MM.1S (cell line): ENCODE measurements at regions not wholly inside any gene's neighbourhood (a gene's known extent, or its start where the extent isn't known, plus 50 kb on each side); places are given as distances from the start of the nearest gene placed in this dataset.

ENCODE experiments used
- DNase-seq: peaks from one replicate; pipeline ENCODE4 v3.0.0-alpha.2; 2015
- H2AFZ ChIP-seq: fragments of 300-600 bp; sonication (generic); 2 replicates; pipeline ENCODE4 v1.6.0; 2016; ENCODE audit warnings: antibody characterized with exemption, low read length
- H3F3A ChIP-seq: fragments of 300-600 bp; sonication (generic); 2 replicates; pipeline ENCODE4 v1.6.1; 2016; ENCODE audit warnings: mild to moderate bottlenecking, antibody characterized with exemption, low read length, moderate library complexity, mixed read lengths; ENCODE audit not compliant: insufficient read depth
- H3K27ac ChIP-seq: fragments of 300-600 bp; sonication (generic); 2 replicates; pipeline ENCODE4 v1.5.1; 2016; ENCODE audit warnings: mild to moderate bottlenecking, low read length
- H3K27me3 ChIP-seq: fragments of 300-600 bp; sonication (generic); replicated peaks from 2 replicates; pipeline ENCODE4 v1.6.0; 2016; ENCODE audit warnings: low read length; ENCODE audit not compliant: insufficient read depth
- H3K36me3 ChIP-seq: fragments of 300-600 bp; sonication (generic); replicated peaks from 2 replicates; pipeline ENCODE4 v1.6.1; 2016; ENCODE audit warnings: mild to moderate bottlenecking, low read length, mixed read lengths; ENCODE audit not compliant: insufficient read depth
- H3K4me1 ChIP-seq: fragments of 300-600 bp; sonication (generic); 2 replicates; pipeline ENCODE4 v1.6.1; 2016; ENCODE audit warnings: low read length, mixed read lengths
- H3K4me2 ChIP-seq: fragments of 300-600 bp; sonication (generic); 2 replicates; pipeline ENCODE4 v1.6.0; 2016; ENCODE audit warnings: low read depth, low read length
- H3K4me3 ChIP-seq: fragments of 300-600 bp; sonication (generic); 2 replicates; pipeline ENCODE4 v1.5.1; 2016; ENCODE audit warnings: low read length, mixed read lengths
- H3K79me2 ChIP-seq: fragments of 300-600 bp; sonication (generic); 2 replicates; pipeline ENCODE4 v1.6.1; 2016; ENCODE audit warnings: mixed run types, low read length, mixed read lengths
- H3K9ac ChIP-seq: fragments of 300-600 bp; sonication (generic); 2 replicates; pipeline ENCODE4 v1.6.1; 2016; ENCODE audit warnings: low read length, mixed read lengths
- H3K9me2 ChIP-seq: fragments of 300-600 bp; sonication (generic); replicated peaks from 2 replicates; pipeline ENCODE4 v1.6.1; 2016; ENCODE audit warnings: mild to moderate bottlenecking, low read length, mixed read lengths; ENCODE audit not compliant: insufficient read depth
- H3K9me3 ChIP-seq: fragments of 300-600 bp; sonication (generic); replicated peaks from 2 replicates; pipeline ENCODE4 v1.6.1; 2016; ENCODE audit warnings: mild to moderate bottlenecking, low read length, mixed read lengths; ENCODE audit not compliant: insufficient read depth
- H4K20me1 ChIP-seq: fragments of 300-600 bp; sonication (generic); 2 replicates; pipeline ENCODE4 v1.6.1; 2016; ENCODE audit warnings: mild to moderate bottlenecking, low read length, moderate library complexity, mixed read lengths; ENCODE audit not compliant: insufficient read depth
- EZH2 ChIP-seq: fragments of 300-600 bp; sonication (generic); optimal IDR thresholded peaks from 2 replicates; pipeline ENCODE3; 2017; ENCODE audit warnings: low read depth, mild to moderate bottlenecking, antibody characterized with exemption, low read length, mixed read lengths
- EZH2phosphoT487 ChIP-seq: fragments of 300-600 bp; sonication (generic); IDR thresholded peaks from 2 replicates; pipeline ENCODE4 v1.6.1; 2018; ENCODE audit warnings: antibody characterized with exemption, low read length
- TF ChIP-seq, protein P1 (sequence below): fragments of 300-600 bp; sonication (generic); IDR thresholded peaks from 2 replicates; pipeline ENCODE4 v1.5.1; 2016; ENCODE audit warnings: antibody characterized with exemption, low read length, mixed read lengths

DNA sequence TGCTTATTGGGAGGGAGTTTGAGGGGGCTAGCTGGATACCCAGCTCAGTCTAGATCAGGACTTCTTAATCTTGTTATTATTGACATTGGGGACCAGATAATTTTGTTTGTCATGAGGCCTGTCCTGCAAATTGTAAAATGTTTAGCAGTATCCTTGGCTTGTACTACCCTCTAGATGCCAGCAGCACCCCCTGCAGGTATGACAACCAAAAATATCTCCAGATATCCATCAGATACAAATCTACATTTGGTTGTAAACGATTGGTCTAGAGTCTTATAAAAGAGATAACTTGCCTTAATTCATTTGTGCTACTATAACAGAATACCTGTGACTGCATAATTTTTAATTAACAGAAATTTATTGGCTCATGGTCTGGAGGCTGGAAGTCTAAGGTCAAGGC is 1232.2 kb downstream of the XPNPEP1 start:
- H3K79me2 ChIP-seq = no peaks in the 10 kb centered on the region
- no peaks in the 10 kb centered on the region for H4K20me1 ChIP-seq
- H3K9ac ChIP-seq = no peak overlapping the region
- H2AFZ ChIP-seq = no peak overlapping the region
- H3K4me3 ChIP-seq = no peak overlapping the region
- TF ChIP-seq EZH2phosphoT487 (no peak), EZH2 (no peak)
- TF ChIP-seq, protein P1, sequence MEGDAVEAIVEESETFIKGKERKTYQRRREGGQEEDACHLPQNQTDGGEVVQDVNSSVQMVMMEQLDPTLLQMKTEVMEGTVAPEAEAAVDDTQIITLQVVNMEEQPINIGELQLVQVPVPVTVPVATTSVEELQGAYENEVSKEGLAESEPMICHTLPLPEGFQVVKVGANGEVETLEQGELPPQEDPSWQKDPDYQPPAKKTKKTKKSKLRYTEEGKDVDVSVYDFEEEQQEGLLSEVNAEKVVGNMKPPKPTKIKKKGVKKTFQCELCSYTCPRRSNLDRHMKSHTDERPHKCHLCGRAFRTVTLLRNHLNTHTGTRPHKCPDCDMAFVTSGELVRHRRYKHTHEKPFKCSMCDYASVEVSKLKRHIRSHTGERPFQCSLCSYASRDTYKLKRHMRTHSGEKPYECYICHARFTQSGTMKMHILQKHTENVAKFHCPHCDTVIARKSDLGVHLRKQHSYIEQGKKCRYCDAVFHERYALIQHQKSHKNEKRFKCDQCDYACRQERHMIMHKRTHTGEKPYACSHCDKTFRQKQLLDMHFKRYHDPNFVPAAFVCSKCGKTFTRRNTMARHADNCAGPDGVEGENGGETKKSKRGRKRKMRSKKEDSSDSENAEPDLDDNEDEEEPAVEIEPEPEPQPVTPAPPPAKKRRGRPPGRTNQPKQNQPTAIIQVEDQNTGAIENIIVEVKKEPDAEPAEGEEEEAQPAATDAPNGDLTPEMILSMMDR = no peak
- H3K9me3 ChIP-seq = no peaks in the 10 kb centered on the region
- H3K9me2 ChIP-seq = no peaks in the 10 kb centered on the region
- H3F3A ChIP-seq = no peaks in the 10 kb centered on the region
- H3K36me3 ChIP-seq = no peaks in the 10 kb centered on the region
- no peak overlapping the region for H3K27ac ChIP-seq
- H3K4me2 ChIP-seq = no peak overlapping the region
- no peak for DNase-seq
- H3K4me1 ChIP-seq = no peaks in the 10 kb centered on the region
- no peaks in the 10 kb centered on the region for H3K27me3 ChIP-seq

DNA sequence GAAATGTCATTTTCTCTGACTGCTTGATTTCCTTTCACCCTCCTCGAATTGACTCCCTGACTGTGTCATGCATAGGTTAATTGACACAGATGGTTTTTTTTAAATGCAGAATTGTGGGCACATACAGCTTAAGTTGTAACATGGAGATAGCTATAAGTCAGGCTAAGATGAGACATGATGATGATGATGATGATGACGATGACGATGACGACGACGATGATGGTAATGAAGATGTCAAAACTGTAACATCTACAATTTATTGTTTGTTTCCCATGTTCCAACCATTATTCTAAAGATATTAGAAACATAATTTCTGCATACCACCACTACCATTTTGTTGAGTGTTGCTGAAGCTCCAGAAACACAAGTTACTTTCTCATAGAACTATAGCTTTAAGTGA is 1232.8 kb downstream of the XPNPEP1 start:
- H3K27ac ChIP-seq = no peak overlapping the region
- H4K20me1 ChIP-seq = no peaks in the 10 kb centered on the region
- H3K9me2 ChIP-seq = no peaks in the 10 kb centered on the region
- no peaks in the 10 kb centered on the region for H3K27me3 ChIP-seq
- no peak for DNase-seq
- H3K36me3 ChIP-seq = no peaks in the 10 kb centered on the region
- no peak overlapping the region for H3K9ac ChIP-seq
- H3K4me3 ChIP-seq = no peak overlapping the region
- no peak overlapping the region for H3K4me2 ChIP-seq
- TF ChIP-seq, protein P1 = no peak
- no peak for TF ChIP-seq EZH2
- no peak for TF ChIP-seq EZH2phosphoT487
- H3K4me1 ChIP-seq = no peaks in the 10 kb centered on the region
- H2AFZ ChIP-seq = no peak overlapping the region
- H3F3A ChIP-seq = no peaks in the 10 kb centered on the region
- no peaks in the 10 kb centered on the region for H3K9me3 ChIP-seq
- H3K79me2 ChIP-seq = no peaks in the 10 kb centered on the region

DNA sequence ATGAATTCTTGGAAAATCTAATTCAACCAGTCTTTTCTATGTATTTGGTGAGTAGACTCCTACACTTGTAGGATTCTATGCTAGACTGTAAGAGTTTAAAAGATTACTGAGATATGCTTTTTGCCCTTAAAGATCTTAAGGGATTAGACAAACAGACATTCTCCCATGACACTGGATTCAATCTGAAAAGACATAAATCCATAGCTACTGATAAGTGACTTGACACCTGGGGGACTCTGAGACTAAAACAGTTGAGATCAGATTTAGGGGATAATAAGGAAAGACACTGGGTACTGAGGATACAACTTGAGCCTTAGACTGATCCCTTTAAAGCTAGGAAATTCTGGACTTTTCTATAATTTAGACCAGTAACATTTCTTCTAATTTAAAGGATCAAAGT is 1233.4 kb downstream of the XPNPEP1 start:
- no peak overlapping the region for H3K27ac ChIP-seq
- DNase-seq = no peak
- no peak overlapping the region for H2AFZ ChIP-seq
- TF ChIP-seq, protein P1 = no peak
- TF ChIP-seq EZH2phosphoT487 (no peak), EZH2 (no peak)
- no peak overlapping the region for H3K4me2 ChIP-seq
- no peaks in the 10 kb centered on the region for H3K36me3 ChIP-seq
- H3F3A ChIP-seq = no peaks in the 10 kb centered on the region
- H3K9me3 ChIP-seq = no peaks in the 10 kb centered on the region
- H3K79me2 ChIP-seq = no peaks in the 10 kb centered on the region
- no peaks in the 10 kb centered on the region for H4K20me1 ChIP-seq
- no peaks in the 10 kb centered on the region for H3K27me3 ChIP-seq
- no peak overlapping the region for H3K4me3 ChIP-seq
- no peak overlapping the region for H3K9ac ChIP-seq
- H3K4me1 ChIP-seq = no peaks in the 10 kb centered on the region
- no peaks in the 10 kb centered on the region for H3K9me2 ChIP-seq

DNA sequence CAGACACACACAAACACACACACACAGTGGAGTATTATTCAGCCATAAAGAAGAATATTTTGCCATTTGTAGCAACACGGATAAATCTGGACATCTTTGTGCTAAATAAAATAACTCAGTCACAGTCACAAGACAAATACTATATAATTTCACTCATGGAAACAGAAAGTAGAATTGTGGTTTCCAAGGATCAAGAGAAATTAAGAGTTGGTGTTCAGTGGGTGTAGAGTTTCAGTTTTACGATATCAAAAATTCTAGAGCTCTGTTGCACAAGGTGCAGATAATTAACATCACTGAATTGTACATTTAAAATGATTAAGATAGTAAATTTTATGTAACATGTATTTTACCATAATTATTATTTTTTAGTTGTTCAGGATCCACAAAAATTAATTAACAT is 1235.0 kb downstream of the XPNPEP1 start:
- Histone ChIP-seq H3F3A (no peaks in the 10 kb centered on the region), H3K4me1 (no peaks in the 10 kb centered on the region), H4K20me1 (no peaks in the 10 kb centered on the region), H3K4me3 (no peak overlapping the region), H3K9ac (no peak overlapping the region), H3K27me3 (no peaks in the 10 kb centered on the region), H3K27ac (no peak overlapping the region), H3K9me3 (no peaks in the 10 kb centered on the region), H3K9me2 (no peaks in the 10 kb centered on the region), H3K36me3 (no peaks in the 10 kb centered on the region), H3K4me2 (no peak overlapping the region), H3K79me2 (no peaks in the 10 kb centered on the region), H2AFZ (no peak overlapping the region)
- TF ChIP-seq EZH2 (no peak), EZH2phosphoT487 (no peak)
- TF ChIP-seq, protein P1 = no peak
- peak; percentile 22 for DNase-seq
